NCI-H446 (cell line): ENCODE measurements at regions not wholly inside any gene's neighbourhood (a gene's known extent, or its start where the extent isn't known, plus 50 kb on each side); places are given as distances from the start of the nearest gene placed in this dataset.

Experiments
- DNase-seq, 2 experiments: peaks; one replicate each; lab custom pipeline; 2025; lab: John Stamatoyannopoulos, UW

GRCh38 chr22:22148905-22149304, 95.7 kb upstream of the VPREB1 start:
- no peak for DNase-seq

DNA sequence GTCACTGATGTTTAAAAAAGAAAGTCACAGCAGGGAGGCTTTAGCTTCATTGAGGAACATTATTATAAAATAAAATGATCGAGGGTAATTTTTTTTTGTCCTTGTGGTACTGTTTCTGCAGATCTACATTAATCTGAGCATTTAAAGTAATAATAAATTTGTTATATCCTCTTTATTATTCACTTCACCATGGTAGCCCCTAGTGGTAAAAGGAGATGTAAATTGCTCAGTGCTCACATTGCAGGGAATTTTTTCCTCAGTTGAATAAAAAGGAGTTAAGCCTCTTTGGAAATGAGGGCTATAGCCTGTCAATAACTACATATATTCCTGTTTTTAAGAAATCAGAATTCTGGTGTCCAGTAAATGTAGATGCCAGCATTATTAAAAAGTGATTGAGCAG, 99.7 kb upstream of the VPREB1 start:
- no peak for DNase-seq

DNA sequence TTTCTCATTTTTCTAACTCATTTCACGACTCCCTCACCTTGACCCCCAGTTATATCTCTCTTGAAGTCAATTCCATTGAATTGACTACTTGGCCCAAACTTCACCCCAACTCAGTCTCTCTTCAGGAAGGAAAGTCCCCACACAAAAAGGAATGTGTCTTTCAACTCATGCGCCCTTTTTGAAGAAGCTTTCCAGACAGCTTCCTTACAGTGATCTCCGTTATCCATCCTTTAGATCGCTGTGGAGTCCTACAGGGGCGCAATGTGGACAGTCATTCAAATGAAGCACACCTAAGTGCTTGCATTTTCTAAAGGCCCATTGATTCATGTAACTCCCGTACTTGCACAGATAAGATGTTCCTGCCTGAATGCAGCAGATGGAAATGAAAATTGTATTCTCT, 101.1 kb upstream of the VPREB1 start:
- DNase-seq, result no peak

DNA sequence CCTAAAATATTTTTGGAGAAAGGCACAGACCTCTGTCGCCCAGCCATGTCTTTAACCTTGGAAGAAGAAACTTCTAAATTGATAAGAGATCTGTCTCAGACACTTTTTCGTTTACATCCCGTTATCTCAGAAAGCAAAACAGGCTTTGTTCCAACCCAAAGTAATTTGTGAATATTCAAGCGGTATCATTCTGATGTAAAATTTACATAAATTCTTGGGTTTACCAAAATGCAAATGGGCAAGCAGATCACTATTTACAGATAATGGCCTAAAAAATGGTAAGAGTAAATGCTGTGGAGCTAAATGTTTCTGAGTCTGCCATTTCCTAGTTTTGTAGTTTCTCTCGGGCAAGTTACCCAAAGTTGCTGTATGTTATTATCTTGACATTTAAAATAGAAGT, 101.9 kb upstream of the VPREB1 start:
- DNase-seq, result no peak

GRCh38 chr22:22141771-22142591, 102.6 kb upstream of the VPREB1 start:
- no peak for DNase-seq

GRCh38 chr22:22141031-22141430, 103.6 kb upstream of the VPREB1 start:
- DNase-seq, result no peak

DNA sequence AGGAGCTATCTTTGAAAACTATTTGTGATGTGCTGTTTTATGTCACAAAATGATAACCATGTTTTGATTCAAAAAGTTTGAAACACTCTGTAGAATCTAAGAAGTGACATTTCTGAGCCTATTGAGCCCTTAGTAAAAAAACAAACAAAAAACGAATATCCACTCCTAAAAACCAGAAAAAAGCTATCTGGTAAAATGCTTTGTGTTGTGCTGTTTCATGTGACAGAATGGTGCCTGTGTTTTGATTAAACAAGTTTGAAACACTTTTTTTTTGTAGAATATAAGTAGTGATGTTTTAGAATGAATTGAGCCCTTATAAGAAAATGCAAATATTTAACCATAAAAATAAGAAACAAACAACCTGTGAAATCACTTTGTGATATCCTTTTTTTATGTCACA, 105.2 kb upstream of the VPREB1 start:
- DNase-seq, result no peak

DNA sequence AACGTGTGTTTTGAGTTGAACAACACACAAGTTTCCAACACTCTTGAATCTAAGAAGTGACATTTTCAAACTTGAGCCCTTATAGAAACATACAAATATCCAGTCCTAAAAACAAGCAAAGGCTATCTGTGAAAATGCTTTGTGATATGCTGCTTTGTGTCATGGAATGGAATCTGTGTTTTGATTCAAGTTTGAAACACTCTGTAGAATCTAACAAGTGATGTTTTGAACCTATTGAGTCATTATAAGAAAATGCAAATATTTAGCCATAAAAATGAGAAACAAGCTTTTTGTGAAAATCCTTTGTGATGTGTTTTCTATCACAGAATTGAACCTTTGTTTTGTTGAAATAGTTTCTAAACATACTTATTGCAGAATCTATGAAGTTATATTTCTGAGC, 105.7 kb upstream of the VPREB1 start:
- DNase-seq, result no peak

- DNase-seq, result no peak
Measured at GRCh38 chr22:22137891-22138290, 106.7 kb upstream of the VPREB1 start.

DNA sequence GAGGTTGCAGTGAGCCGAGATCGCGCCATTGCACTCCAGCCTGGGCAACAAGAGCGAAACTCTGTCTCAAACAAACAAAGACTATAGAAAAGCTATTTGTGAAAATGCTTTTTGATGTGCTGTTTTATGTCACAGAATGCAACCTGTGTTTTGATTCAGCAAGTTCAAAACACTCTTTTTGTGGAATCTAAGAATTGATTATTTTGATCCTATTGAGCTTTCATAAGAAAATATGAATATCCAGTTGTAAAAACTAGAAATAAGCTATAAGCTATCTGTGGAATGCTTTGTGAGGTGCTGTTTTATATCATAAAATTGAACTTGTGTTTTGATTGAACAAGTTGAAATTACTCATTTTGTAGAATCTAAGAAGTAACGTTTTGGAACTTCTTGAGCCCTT, 110.7 kb upstream of the VPREB1 start:
- DNase-seq, result no peak

GRCh38 chr22:22130953-22131608, 113.5 kb upstream of the VPREB1 start:
- no peak for DNase-seq

DNA sequence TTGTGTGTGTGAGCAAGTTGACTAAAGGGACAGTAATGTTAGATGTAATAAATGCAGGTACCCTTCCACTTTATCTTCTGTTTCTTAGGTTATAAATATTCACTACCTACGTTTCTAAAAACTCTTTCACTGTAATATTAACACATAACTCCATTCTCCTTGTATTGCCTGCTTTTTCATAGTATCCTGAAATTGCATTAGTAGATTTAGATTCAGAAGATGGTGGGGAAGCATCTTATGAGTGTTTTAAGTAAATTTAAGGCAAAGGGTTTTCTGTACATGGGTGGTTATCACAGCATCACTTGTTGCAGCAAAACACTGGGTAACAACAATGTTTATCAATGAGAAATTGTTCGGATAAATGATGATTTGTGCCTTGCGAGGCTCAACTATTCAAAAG, 115.2 kb upstream of the VPREB1 start:
- DNase-seq, result no peak

DNA sequence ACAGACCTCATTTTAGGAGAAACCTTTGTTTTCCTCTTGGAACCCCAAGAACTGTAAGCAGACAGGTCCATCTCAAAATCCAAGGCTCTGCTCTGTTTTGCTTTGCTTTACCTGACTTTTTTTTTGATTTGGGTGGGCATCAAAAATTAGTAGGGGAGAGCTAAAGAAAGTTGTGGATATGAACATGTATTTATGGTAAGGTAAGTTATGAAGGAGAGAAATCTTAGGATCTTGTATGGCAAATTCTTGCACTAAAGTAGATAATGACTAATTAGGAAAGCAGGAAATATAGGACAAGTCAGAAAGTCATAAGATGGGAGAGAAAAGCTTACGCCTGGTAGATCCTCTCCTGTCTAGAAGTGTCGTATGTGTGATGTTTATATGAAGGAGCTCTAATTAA, 116.1 kb upstream of the VPREB1 start:
- DNase-seq, result no peak

DNA sequence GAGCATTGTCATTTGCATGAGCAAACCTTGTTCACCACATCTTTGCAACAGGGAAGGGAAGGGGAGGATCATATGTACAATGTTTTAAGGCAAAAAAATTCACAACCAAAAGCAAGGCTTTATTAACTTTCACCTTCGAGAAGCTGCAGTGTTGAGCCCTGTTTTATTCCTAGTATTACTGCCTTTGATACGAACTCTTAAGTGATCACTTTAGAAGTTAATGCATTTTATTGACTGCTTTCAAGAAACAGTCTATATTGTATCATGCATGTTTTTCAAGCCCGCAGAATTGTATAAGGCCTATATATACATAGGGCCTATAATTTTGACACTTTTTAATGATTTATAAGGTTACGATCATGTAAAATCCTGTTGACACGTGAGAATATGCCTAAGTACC, 117.5 kb upstream of the VPREB1 start:
- DNase-seq, result no peak

- no peak for DNase-seq
Measured at GRCh38 chr22:22125579-22126468, 118.8 kb upstream of the VPREB1 start.

DNA sequence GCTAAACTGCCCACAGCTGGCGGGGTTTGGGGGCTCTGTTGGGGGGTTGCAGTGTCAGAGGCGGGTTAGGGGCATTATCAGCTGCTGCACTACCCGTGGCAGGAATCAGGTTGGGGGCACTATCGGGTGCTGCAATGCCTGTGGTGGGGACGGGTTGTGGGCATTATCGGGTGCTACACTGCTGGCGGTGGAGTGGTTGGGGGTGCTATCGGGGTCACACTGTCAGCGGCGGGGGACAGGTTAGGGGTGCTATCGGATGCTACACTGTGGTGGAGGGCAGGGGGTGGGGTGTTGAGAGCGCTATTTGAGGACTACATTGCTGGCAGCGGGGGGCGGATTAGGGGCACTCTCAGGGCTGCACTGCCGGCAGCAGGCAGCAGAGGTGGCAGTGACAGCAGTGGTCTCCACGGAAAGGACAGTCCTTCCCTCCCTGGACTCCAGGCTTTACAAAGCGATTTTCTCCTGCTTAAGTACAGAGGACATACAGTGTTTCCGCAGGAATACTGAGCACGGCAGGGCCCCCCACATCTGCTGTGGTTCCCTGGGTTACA, 119.5 kb upstream of the VPREB1 start:
- no peak for DNase-seq

GRCh38 chr22:22124374-22124773, 120.2 kb upstream of the VPREB1 start:
- no peak for DNase-seq

- no peak for DNase-seq
Measured at GRCh38 chr22:22123960-22124278, 120.7 kb upstream of the VPREB1 start.

DNA sequence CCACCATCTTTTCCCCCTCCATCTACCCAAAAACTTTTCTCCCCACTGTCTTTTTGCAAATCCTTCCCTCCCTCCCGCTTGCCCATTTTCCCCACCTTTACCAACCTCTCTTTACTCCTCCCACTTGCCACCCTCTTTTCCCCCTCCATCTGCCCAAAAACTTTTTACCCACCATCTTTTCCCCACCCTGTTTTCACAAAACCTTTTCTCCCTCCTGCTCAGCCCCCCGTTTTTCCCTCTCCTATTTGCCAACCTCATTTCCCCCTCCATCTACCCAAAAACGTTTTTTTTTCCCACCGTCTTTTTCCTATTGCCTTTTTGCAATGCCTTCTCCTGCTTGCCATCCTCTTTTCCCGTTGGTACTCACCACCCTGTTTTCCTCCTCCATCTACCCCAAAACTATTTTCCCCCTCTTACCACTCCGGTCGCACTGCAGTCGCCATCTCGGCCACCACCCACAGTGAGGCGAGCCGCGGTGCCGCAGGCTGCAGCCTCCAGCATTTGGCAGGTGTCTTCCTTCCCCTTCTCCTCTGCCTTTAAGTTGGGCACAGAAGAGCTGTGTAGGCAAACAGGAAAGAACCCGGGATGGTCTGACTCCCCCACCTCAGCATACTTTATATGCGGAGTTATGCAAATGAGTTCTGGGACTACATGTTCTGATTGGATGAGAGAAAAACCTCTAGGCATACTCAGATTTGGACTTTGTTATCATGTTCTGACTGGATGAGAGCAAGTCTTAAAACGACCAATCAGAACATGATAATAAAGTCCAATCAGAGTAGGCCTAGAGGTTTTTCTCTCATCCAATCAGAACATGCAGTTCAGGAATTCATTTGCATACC, 121.2 kb upstream of the VPREB1 start:
- no peak for DNase-seq

- no peak for DNase-seq
Measured at GRCh38 chr22:22122348-22123117, 122.1 kb upstream of the VPREB1 start.

DNA sequence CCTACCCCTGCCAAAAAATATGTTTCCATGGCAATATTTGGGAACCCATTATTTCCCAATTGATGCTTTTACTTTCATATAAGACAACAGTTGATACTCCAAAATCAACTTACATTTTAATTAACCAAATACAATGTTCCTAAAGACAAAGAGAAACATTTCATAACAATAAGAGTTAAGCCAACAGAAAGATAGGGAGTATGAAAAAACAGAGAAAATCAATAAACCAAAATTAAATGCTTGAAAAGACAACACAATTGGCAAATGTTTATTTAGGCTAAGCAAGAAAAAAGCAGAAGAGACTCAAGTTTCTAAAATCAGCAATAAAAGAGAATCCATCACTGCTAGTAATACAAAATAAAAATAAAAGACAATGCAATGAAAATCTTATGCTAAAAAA, 123.1 kb upstream of the VPREB1 start:
- DNase-seq, result no peak
